ENCODE measurements at regions not wholly inside any gene's neighbourhood (a gene's known extent, or its start where the extent isn't known, plus 50 kb on each side); places are given as distances from the start of the nearest gene placed in this dataset.
A peak's percentile ranks its signal among the peaks of the same experiment; 100 is the strongest.

DNA sequence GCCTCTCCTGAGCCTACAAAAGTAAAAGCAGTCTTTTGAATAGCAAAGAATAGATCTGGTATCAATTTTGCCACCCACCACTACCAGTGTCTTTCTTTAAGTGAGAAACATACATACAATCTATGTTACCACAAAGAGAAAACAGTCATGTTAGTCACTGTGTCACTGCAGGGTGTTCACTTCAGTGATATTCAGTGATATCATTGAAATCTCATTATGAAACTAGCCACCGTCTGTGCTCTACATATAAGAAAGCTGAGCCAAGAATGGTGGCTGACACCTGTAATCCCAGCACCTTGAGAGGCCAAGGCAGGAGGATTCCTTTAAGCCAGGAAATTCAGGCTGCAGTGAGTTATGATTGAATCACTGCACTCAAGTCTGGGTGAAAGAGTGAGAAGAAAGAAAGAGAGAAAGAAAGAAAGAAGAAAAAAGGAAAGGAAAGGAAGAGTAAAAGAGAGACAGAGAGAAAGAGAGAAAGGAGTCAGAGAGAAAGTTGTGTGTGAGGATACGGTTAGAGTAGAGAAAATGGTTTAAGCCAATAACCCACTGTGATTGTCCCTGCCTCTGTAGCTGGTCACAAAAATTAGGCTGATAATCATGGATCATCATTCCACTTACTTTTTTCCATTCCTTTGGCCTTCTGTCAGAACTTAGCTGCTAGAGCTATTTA lies 847.1 kb downstream of the FAM181B start:
- no peak overlapping the region for H3K27ac Mint-ChIP-seq
- no peak overlapping the region for H3K4me3 Mint-ChIP-seq
- peaks cover 2 to 7% (median 3%) of the 10 kb centered on the region in 3 donors for H3K9me3 Mint-ChIP-seq
- H3K4me1 Mint-ChIP-seq, result no peaks in the 10 kb centered on the region
- no peaks in the 10 kb centered on the region for H3K36me3 Mint-ChIP-seq
- H3K27me3 Mint-ChIP-seq, result no peaks in the 10 kb centered on the region

GRCh38 chr11:81874635-81875034 lies 859.0 kb downstream of the FAM181B start:
- Mint-ChIP-seq H3K27ac (no peak overlapping the region), H3K36me3 (no peaks in the 10 kb centered on the region), H3K4me1 (peaks cover 5 to 10% (median 6%) of the 10 kb centered on the region in 3 donors), H3K27me3 (peaks cover 7% of the 10 kb centered on the region), H3K4me3 (no peak overlapping the region), H3K9me3 (no peaks in the 10 kb centered on the region)

- peak overlapping the region in 1 of 4 donors; percentile 9 for H3K4me3 Mint-ChIP-seq
These were observed 862.8 kb downstream of the FAM181B start for GRCh38 chr11:81870815-81871214.

DNA sequence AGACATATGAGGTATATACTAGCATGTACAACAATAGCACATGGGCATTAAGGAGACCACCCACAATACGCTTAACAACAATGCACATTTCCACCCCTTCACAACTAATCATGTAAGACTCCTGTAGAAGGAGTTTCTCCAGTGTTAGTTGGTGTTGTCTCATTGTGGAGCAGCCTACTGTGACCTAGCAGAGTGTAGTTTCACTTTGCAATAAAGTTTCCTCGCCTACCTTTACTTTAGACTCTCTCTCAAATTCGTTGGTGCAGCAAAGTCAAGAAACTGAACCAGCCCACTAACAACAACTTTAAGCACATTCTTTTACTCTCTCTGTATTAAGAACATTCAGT lies 863.6 kb downstream of the FAM181B start:
- peaks cover 3% of the 10 kb centered on the region for H3K27me3 Mint-ChIP-seq
- no peaks in the 10 kb centered on the region for H3K36me3 Mint-ChIP-seq
- peak overlapping the region; percentile 6 to 78 (median 50) for H3K4me3 Mint-ChIP-seq
- peaks cover 5 to 22% (median 18%) of the 10 kb centered on the region in 3 donors for H3K4me1 Mint-ChIP-seq
- peak overlapping the region; percentile 44 to 92 (median 51) for H3K27ac Mint-ChIP-seq
- H3K9me3 Mint-ChIP-seq, result peaks cover 0 to 4% (median 0%) of the 10 kb centered on the region in 3 donors

More at GRCh38 chr11:81870815-81871214, 862.8 kb downstream of the FAM181B start:
- Mint-ChIP-seq H3K27me3 (peaks cover 5% of the 10 kb centered on the region), H3K4me1 (peaks cover 5 to 22% (median 18%) of the 10 kb centered on the region in 3 donors), H3K27ac (no peak overlapping the region), H3K9me3 (peaks cover 0 to 4% (median 0%) of the 10 kb centered on the region in 3 donors), H3K36me3 (no peaks in the 10 kb centered on the region)

- Mint-ChIP-seq H3K36me3 (no peaks in the 10 kb centered on the region), H3K27me3 (peaks cover 2% of the 10 kb centered on the region), H3K27ac (peak overlapping the region; percentile 44 to 92 (median 51)), H3K4me1 (peaks cover 5 to 19% (median 18%) of the 10 kb centered on the region in 3 donors), H3K4me3 (peak overlapping the region; percentile 6 to 78 (median 50)), H3K9me3 (peaks cover 0 to 4% (median 0%) of the 10 kb centered on the region in 3 donors)
These were observed 864.2 kb downstream of the FAM181B start for GRCh38 chr11:81869351-81870065.

DNA sequence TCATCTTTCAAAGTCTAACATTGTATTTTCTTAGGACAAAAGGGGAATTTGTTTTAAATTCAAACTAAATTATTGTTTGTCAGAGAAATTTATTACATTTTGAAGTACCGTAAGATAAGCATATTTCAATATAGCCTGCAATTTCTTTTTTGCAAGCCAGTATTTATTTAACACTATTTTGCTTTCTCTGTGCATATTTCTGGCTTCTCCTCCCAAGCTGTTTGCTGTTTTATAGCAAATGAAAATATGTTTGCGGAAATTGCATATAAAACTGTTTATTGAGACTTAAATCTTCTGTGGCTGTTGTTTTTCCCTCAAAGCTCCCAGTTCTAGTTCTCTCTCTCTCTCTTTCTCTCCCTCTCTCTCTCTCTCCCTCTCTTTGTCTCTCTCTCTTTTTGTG lies 866.8 kb downstream of the FAM181B start:
- Mint-ChIP-seq H3K27ac (no peak overlapping the region), H3K27me3 (no peaks in the 10 kb centered on the region), H3K36me3 (no peaks in the 10 kb centered on the region), H3K4me3 (no peak overlapping the region), H3K4me1 (peaks cover 5 to 19% (median 18%) of the 10 kb centered on the region in 3 donors), H3K9me3 (peaks cover 0 to 4% (median 0%) of the 10 kb centered on the region in 3 donors)

DNA sequence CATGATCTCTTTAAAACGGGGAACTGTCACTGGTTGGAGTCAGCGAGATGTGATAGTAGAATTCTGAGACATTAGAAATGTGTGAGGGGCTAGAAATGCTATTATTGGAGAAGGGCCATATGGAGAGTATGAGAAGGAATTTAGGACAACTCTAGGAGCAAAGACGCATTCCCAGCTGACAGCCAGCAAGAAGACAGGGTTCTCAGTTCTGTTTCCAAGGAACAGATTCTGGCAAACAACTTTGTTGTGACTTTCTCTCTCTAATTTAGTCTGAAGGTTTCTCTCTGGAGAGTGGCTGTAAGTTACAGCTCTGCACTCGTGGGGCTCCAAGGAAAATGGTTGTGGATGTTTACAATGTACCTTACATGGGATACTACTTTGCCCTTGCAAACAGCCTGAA lies 876.3 kb downstream of the FAM181B start:
- Mint-ChIP-seq H3K4me1 (no peaks in the 10 kb centered on the region), H3K9me3 (no peaks in the 10 kb centered on the region), H3K27ac (no peak overlapping the region), H3K27me3 (no peaks in the 10 kb centered on the region), H3K4me3 (no peak overlapping the region), H3K36me3 (no peaks in the 10 kb centered on the region)

GRCh38 chr11:81853791-81854190 lies 879.9 kb downstream of the FAM181B start:
- H3K27me3 Mint-ChIP-seq, result no peaks in the 10 kb centered on the region
- no peak overlapping the region for H3K4me3 Mint-ChIP-seq
- H3K27ac Mint-ChIP-seq, result no peak overlapping the region
- no peaks in the 10 kb centered on the region for H3K36me3 Mint-ChIP-seq
- no peaks in the 10 kb centered on the region for H3K4me1 Mint-ChIP-seq
- no peaks in the 10 kb centered on the region for H3K9me3 Mint-ChIP-seq

GRCh38 chr11:81852896-81853295 lies 880.8 kb downstream of the FAM181B start:
- Mint-ChIP-seq H3K4me1 (no peaks in the 10 kb centered on the region), H3K4me3 (no peak overlapping the region), H3K9me3 (no peaks in the 10 kb centered on the region), H3K36me3 (no peaks in the 10 kb centered on the region), H3K27ac (no peak overlapping the region), H3K27me3 (no peaks in the 10 kb centered on the region)

DNA sequence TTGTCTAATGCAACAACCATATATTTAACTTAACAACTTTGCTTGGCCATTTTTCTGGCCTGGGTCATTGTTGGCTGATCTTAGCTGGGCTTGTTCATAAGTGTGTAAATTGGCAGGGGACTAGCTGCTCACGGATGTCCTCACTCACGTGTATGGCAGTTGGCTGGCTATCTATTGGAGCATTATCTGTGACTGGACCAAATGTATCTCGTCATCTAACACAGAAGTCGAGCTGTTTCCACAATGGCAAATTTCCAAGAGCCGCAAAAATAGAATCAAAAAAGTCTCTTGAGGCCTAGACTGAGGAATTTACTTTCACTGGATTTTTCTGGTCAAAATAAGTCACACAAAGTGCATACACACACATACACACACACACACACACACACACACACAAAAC lies 893.3 kb downstream of the FAM181B start:
- peaks cover 2% of the 10 kb centered on the region for H3K27me3 Mint-ChIP-seq
- H3K4me3 Mint-ChIP-seq, result no peak overlapping the region
- H3K4me1 Mint-ChIP-seq, result no peaks in the 10 kb centered on the region
- peaks cover 0 to 1% (median 0%) of the 10 kb centered on the region in 3 donors for H3K9me3 Mint-ChIP-seq
- H3K27ac Mint-ChIP-seq, result no peak overlapping the region
- H3K36me3 Mint-ChIP-seq, result peaks cover 1% of the 10 kb centered on the region

- Mint-ChIP-seq H3K4me3 (no peak overlapping the region), H3K27me3 (peaks cover 2% of the 10 kb centered on the region), H3K27ac (no peak overlapping the region), H3K9me3 (peaks cover 0 to 1% (median 0%) of the 10 kb centered on the region in 3 donors), H3K4me1 (no peaks in the 10 kb centered on the region), H3K36me3 (peaks cover 1% of the 10 kb centered on the region)
These were observed 893.7 kb downstream of the FAM181B start for GRCh38 chr11:81839976-81840375.

DNA sequence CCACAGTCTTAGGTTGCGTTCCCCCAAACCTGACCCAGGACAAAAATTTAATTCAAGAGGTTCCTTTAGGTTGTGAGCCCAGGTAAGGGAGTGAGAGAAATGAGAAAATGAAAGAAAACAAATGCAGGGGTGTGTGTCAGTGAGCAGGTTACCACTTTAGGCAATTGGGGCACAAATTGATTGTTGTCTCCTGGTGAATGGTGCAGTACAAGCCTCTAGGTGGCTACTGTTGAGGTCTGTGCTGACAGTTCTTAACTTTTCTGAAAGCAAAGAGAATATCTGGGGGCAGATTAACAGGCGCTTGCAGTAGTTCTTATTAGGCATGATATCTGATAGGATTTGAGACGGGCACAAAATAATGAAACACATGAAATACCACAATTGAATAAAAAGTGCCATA lies 894.6 kb downstream of the FAM181B start:
- H3K27ac Mint-ChIP-seq, result no peak overlapping the region
- H3K36me3 Mint-ChIP-seq, result peaks cover 3% of the 10 kb centered on the region
- peaks cover 2% of the 10 kb centered on the region for H3K27me3 Mint-ChIP-seq
- no peaks in the 10 kb centered on the region for H3K4me1 Mint-ChIP-seq
- peaks cover 1 to 6% (median 2%) of the 10 kb centered on the region in 3 donors for H3K9me3 Mint-ChIP-seq
- no peak overlapping the region for H3K4me3 Mint-ChIP-seq

DNA sequence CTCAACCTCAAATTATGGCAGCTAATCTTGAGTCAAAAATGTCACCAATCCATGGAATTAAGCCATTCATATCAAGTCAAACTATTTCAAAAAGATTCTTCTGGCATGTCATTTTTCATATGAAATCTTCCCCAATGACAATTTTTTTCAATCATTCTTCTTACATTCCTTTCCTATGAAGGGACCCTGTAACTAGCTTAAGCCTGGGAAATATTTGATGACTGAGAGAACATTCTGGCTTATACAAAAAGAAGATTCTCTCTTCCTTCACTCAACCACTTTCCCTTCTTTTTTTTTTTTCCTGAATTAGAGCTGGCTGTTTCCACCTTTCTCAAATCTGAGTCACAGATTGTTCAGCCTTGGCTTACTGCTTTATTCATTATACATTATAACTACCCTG lies 903.7 kb downstream of the FAM181B start:
- H3K4me1 Mint-ChIP-seq, result peaks cover 0 to 2% (median 0%) of the 10 kb centered on the region in 3 donors
- H3K27me3 Mint-ChIP-seq, result no peaks in the 10 kb centered on the region
- no peak overlapping the region for H3K27ac Mint-ChIP-seq
- peaks cover 2 to 22% (median 11%) of the 10 kb centered on the region in 3 donors for H3K9me3 Mint-ChIP-seq
- no peak overlapping the region for H3K4me3 Mint-ChIP-seq
- peaks cover 1% of the 10 kb centered on the region for H3K36me3 Mint-ChIP-seq

DNA sequence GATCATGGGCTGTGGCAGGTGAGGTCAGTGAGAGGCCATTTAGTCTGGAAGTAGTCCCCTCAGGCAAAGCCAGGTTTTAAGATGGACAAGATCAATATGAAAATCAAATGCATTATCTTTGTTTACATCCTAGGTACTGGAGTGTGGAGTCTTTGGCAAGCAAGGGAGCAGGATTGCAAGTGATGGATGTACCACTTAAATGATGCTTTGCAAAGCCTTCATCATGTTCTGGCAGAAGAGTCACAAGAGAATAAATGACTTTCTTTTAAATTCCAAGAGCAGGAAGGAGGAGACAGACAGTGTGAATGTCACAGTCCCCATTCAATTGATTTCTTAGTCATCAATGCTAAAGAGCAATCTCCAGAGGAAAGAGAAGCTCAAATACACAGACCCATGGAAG lies 908.3 kb downstream of the FAM181B start:
- Mint-ChIP-seq H3K27ac (no peak overlapping the region), H3K36me3 (no peaks in the 10 kb centered on the region), H3K27me3 (no peaks in the 10 kb centered on the region), H3K9me3 (peaks cover 0 to 2% (median 2%) of the 10 kb centered on the region in 3 donors), H3K4me1 (peaks cover 0 to 4% (median 0%) of the 10 kb centered on the region in 3 donors), H3K4me3 (no peak overlapping the region)

- Mint-ChIP-seq H3K4me1 (peaks cover 0 to 2% (median 0%) of the 10 kb centered on the region in 3 donors), H3K36me3 (peaks cover 2% of the 10 kb centered on the region), H3K9me3 (peaks cover 0 to 1% (median 0%) of the 10 kb centered on the region in 3 donors), H3K27me3 (no peaks in the 10 kb centered on the region), H3K27ac (no peak overlapping the region), H3K4me3 (no peak overlapping the region)
These were observed 914.2 kb downstream of the FAM181B start for GRCh38 chr11:81819462-81819861.

Measured in IgD-negative memory B cell (primary cell).